ENCODE measurements at regions not wholly inside any gene's neighbourhood (a gene's known extent, or its start where the extent isn't known, plus 50 kb on each side); places are given as distances from the start of the nearest gene placed in this dataset.

- Histone ChIP-seq H3K4me3 (ENCODE audit: low read depth, low read length) (no peak overlapping the region), H3K9me3 (ENCODE audit: control insufficient read depth, insufficient read depth, low read depth, low read length) (no peaks in the 10 kb centered on the region), H3K36me3 (ENCODE audit: control insufficient read depth in 2 of 2, insufficient read depth in 1 of 2, low read length in 2 of 2) (no peaks in the 10 kb centered on the region), H3K27ac (ENCODE audit: extremely low read depth, low read depth, low read length) (no peak overlapping the region), H3K4me1 (ENCODE audit: control insufficient read depth, insufficient read depth, low read length) (no peaks in the 10 kb centered on the region)
- ChIA-PET POLR2A (no interaction called here), CTCF (interaction anchor here (0.7 kb wide), 1 partner anchor 569 kb away, joined by 4 read pairs; no protein-coding TSS in a partner anchor)
- TF ChIP-seq GFI1B (tag by site-specific recombination; IDR thresholded peaks at IDR 0.05) (no peak), ZNF341 (tag by site-specific recombination; IDR thresholded peaks at IDR 0.05; ENCODE audit: low read depth) (no peak), ZNF830 (tag by site-specific recombination; IDR thresholded peaks at IDR 0.05; ENCODE audit: low read depth) (no peak)
Measured at GRCh38 chr5:43804041-43804440, 201.1 kb downstream of the NNT start.

- Histone ChIP-seq H3K27ac (ENCODE audit: extremely low read depth, low read depth, low read length) (no peak overlapping the region), H3K9me3 (ENCODE audit: control insufficient read depth, insufficient read depth, low read depth, low read length) (no peaks in the 10 kb centered on the region)
- POLR2A ChIA-PET = no interaction called here
Measured at GRCh38 chr5:43802651-43803050, 199.7 kb downstream of the NNT start.

GRCh38 chr5:43802119-43802518 is 199.1 kb downstream of the NNT start:
- Histone ChIP-seq H3K36me3 (ENCODE audit: control insufficient read depth in 2 of 2, insufficient read depth in 1 of 2, low read length in 2 of 2) (no peaks in the 10 kb centered on the region), H3K9me3 (ENCODE audit: control insufficient read depth, insufficient read depth, low read depth, low read length) (no peaks in the 10 kb centered on the region), H3K27ac (ENCODE audit: extremely low read depth, low read depth, low read length) (no peak overlapping the region), H3K4me3 (ENCODE audit: low read depth, low read length) (no peak overlapping the region), H3K4me1 (ENCODE audit: control insufficient read depth, insufficient read depth, low read length) (no peaks in the 10 kb centered on the region)
- ChIA-PET CTCF (no interaction called here), POLR2A (no interaction called here)
- TF ChIP-seq MEIS1 (CRISPR knock-in tag; IDR thresholded peaks at IDR 0.05; ENCODE audit: borderline replicate concordance) (no peak), ZNF362 (tag by site-specific recombination; IDR thresholded peaks at IDR 0.05) (no peak), PATZ1 (tag by site-specific recombination; IDR thresholded peaks at IDR 0.05) (no peak)

More at GRCh38 chr5:43802651-43803050, 199.7 kb downstream of the NNT start:
- H3K4me1 ChIP-seq (ENCODE audit: control insufficient read depth, insufficient read depth, low read length) = no peaks in the 10 kb centered on the region
- CTCF ChIA-PET = no interaction called here
- H3K4me3 ChIP-seq (ENCODE audit: low read depth, low read length) = no peak overlapping the region
- TF ChIP-seq ZNF654 (tag by site-specific recombination; IDR thresholded peaks at IDR 0.05; ENCODE audit: low read depth) (no peak), GFI1B (tag by site-specific recombination; IDR thresholded peaks at IDR 0.05) (no peak), ZNF133 (tag by site-specific recombination; IDR thresholded peaks at IDR 0.05) (no peak), ZNF610 (tag by site-specific recombination; IDR thresholded peaks at IDR 0.05; ENCODE audit: borderline replicate concordance) (no peak), ZNF19 (tag by site-specific recombination; IDR thresholded peaks at IDR 0.05; ENCODE audit: low read depth) (no peak), ZNF175 (tag by site-specific recombination; IDR thresholded peaks at IDR 0.05) (no peak), ZNF132 (tag by site-specific recombination; IDR thresholded peaks at IDR 0.05; ENCODE audit: borderline replicate concordance) (no peak), ZNF549 (tag by site-specific recombination; IDR thresholded peaks at IDR 0.05) (no peak), GLIS1 (tag by site-specific recombination; IDR thresholded peaks at IDR 0.05) (no peak), ZNF561 (tag by site-specific recombination; IDR thresholded peaks at IDR 0.05; ENCODE audit: borderline replicate concordance) (no peak), ZNF138 (tag by site-specific recombination; IDR thresholded peaks at IDR 0.05; ENCODE audit: borderline replicate concordance) (no peak), ZNF426 (tag by site-specific recombination; IDR thresholded peaks at IDR 0.05) (no peak), ZNF423 (tag by site-specific recombination; IDR thresholded peaks at IDR 0.05) (no peak), BCL6B (tag by site-specific recombination; IDR thresholded peaks at IDR 0.05) (no peak), SCRT1 (tag by site-specific recombination; IDR thresholded peaks at IDR 0.05; ENCODE audit: borderline replicate concordance) (no peak), ZNF664 (tag by site-specific recombination; IDR thresholded peaks at IDR 0.05) (no peak), ZNF548 (tag by site-specific recombination; IDR thresholded peaks at IDR 0.05) (no peak)
- no peaks in the 10 kb centered on the region for H3K36me3 ChIP-seq (ENCODE audit: control insufficient read depth in 2 of 2, insufficient read depth in 1 of 2, low read length in 2 of 2)

Data from HEK293 (cell line).